IMR-90 (cell line): ENCODE measurements at regions not wholly inside any gene's neighbourhood (a gene's known extent, or its start where the extent isn't known, plus 50 kb on each side); places are given as distances from the start of the nearest gene placed in this dataset.

ENCODE experiments used
- ATAC-seq: fragments of 200-7000 bp; cut with Tn5 transposase; 2 replicates; pipeline ENCODE4 v1.9.1; 2020; ENCODE audit warnings: low read depth, mild to moderate bottlenecking, moderate library complexity
- BruUV-seq: library from RNA; stranded (reverse); fragments of 400-500 nt; replicated peaks from 2 replicates; lab custom pipeline; 2021; lab: Mats Ljungman, UMichigan
- CTCF ChIA-PET: fragments of 300-600 bp; formaldehyde crosslinking; extraction: SDS; loops from one replicate; lab custom pipeline; 2021; ENCODE audit warnings: antibody characterized with exemption; lab: Yijun Ruan, JAX
- POLR2A ChIA-PET: fragments of 300-600 bp; sonication (Branson Sonifier 250); formaldehyde crosslinking; loops from one replicate; lab custom pipeline; 2022; ENCODE audit warnings: antibody characterized with exemption; ENCODE audit not compliant: unreplicated experiment; lab: Charles Lee
- DNase-seq: peaks from one replicate; pipeline ENCODE4 v3.0.0; 2013
- H2AFZ ChIP-seq: replicated peaks from 2 replicates; pipeline ENCODE3; 2013; ENCODE audit warnings: low read length, mild to moderate bottlenecking; ENCODE audit not compliant: poor library complexity
- H2AK5ac ChIP-seq: 2 replicates; pipeline ENCODE4 v1.6.1; 2013; ENCODE audit warnings: low read depth, low read length, inconsistent platforms
- H2AK9ac ChIP-seq: replicated peaks from 2 replicates; pipeline ENCODE3; 2013; ENCODE audit warnings: mild to moderate bottlenecking, low read depth, low read length, moderate library complexity; ENCODE audit not compliant: poor library complexity
- H2BK120ac ChIP-seq: 2 replicates; pipeline ENCODE4 v1.6.1; 2013; ENCODE audit warnings: low read depth, low read length, inconsistent platforms
- H2BK15ac ChIP-seq: 3 replicates; pipeline ENCODE4 v1.6.1; 2013; ENCODE audit warnings: low read depth, low read length, inconsistent platforms
- H2BK20ac ChIP-seq: 2 replicates; pipeline ENCODE4 v1.6.1; 2013; ENCODE audit warnings: low read depth, mild to moderate bottlenecking, inconsistent platforms, low read length, moderate library complexity
- H2BK5ac ChIP-seq: 2 replicates; pipeline ENCODE4 v1.6.1; 2013; ENCODE audit warnings: mild to moderate bottlenecking, low read depth, low read length, inconsistent platforms; ENCODE audit not compliant: poor library complexity, severe bottlenecking
- H3K14ac ChIP-seq: replicated peaks from 2 replicates; pipeline ENCODE4 v1.6.1; 2013; ENCODE audit warnings: low read depth, low read length, inconsistent platforms
- H3K18ac ChIP-seq: 2 replicates; pipeline ENCODE4 v1.6.1; 2013; ENCODE audit warnings: low read depth, low read length, control low read depth
- H3K23ac ChIP-seq: 2 replicates; pipeline ENCODE4 v1.6.1; 2013; ENCODE audit warnings: low read depth, low read length, inconsistent platforms
- H3K27ac ChIP-seq: 2 replicates; pipeline ENCODE4 v1.5.1; 2013; ENCODE audit warnings: mild to moderate bottlenecking, control low read depth, low read length; ENCODE audit not compliant: insufficient read depth
- H3K27me3 ChIP-seq: 2 replicates; pipeline ENCODE4 v1.6.1; 2013; ENCODE audit warnings: low read length; ENCODE audit not compliant: control insufficient read depth, insufficient read depth
- H3K36me3 ChIP-seq: 2 replicates; pipeline ENCODE4 v1.6.1; 2013; ENCODE audit warnings: low read length, mixed read lengths; ENCODE audit not compliant: control insufficient read depth, insufficient read depth
- H3K4ac ChIP-seq: 2 replicates; pipeline ENCODE4 v1.6.1; 2013; ENCODE audit warnings: low read depth, low read length, inconsistent platforms
- H3K4me1 ChIP-seq: 2 replicates; pipeline ENCODE4 v1.6.1; 2013; ENCODE audit warnings: low read length, mixed read lengths; ENCODE audit not compliant: control insufficient read depth, insufficient read depth
- H3K4me2 ChIP-seq: 2 replicates; pipeline ENCODE4 v1.6.1; 2013; ENCODE audit warnings: low read depth, mild to moderate bottlenecking, control low read depth, low read length, moderate library complexity
- H3K4me3 ChIP-seq: 2 replicates; pipeline ENCODE4 v1.5.1; 2013; ENCODE audit warnings: low read depth, mild to moderate bottlenecking, control low read depth, low read length, moderate library complexity; ENCODE audit not compliant: insufficient read depth
- H3K56ac ChIP-seq: 2 replicates; pipeline ENCODE4 v1.6.1; 2013; ENCODE audit warnings: low read length, inconsistent platforms; ENCODE audit not compliant: insufficient read depth; ENCODE audit errors: extremely low read depth
- H3K79me1 ChIP-seq, 2 experiments: 2 replicates each; pipeline ENCODE4 v1.6.1; 2013; ENCODE audit warnings: low read length in 2 of 2, inconsistent platforms in 1 of 2, low read depth in 1 of 2
- H3K9ac ChIP-seq: 2 replicates; pipeline ENCODE4 v1.6.1; 2013; ENCODE audit warnings: low read depth, low read length, control low read depth
- H3K9me1 ChIP-seq: 2 replicates; pipeline ENCODE4 v1.6.1; 2013; ENCODE audit warnings: low read length, inconsistent platforms; ENCODE audit not compliant: insufficient read depth
- H3K9me3 ChIP-seq: 2 replicates; pipeline ENCODE4 v1.6.1; 2013; ENCODE audit warnings: low read length; ENCODE audit not compliant: control insufficient read depth, insufficient read depth
- H4K20me1 ChIP-seq: 2 replicates; pipeline ENCODE4 v1.6.1; 2013; ENCODE audit warnings: low read length, inconsistent platforms; ENCODE audit not compliant: insufficient read depth
- H4K5ac ChIP-seq: 2 replicates; pipeline ENCODE4 v1.6.1; 2013; ENCODE audit warnings: mild to moderate bottlenecking, low read depth, low read length, control low read depth
- H4K8ac ChIP-seq, 2 experiments: 2 replicates each; pipeline ENCODE4 v1.6.1; 2013; ENCODE audit warnings: low read depth in 2 of 2, low read length in 2 of 2, control low read depth in 1 of 2, inconsistent platforms in 1 of 2
- H4K91ac ChIP-seq: 2 replicates; pipeline ENCODE4 v1.6.1; 2013; ENCODE audit warnings: low read depth, low read length, inconsistent platforms; ENCODE audit not compliant: insufficient read depth
- BHLHE40 ChIP-seq: fragments of 150-350 bp; IDR thresholded peaks from 2 replicates; pipeline ENCODE4 v1.6.1; 2016; ENCODE audit warnings: mild to moderate bottlenecking, low read depth, low read length
- CEBPB ChIP-seq: IDR thresholded peaks from 2 replicates; pipeline ENCODE4 v1.6.1; 2012; ENCODE audit warnings: low read depth, low read length, improper control_type of control experiment
- MAFK ChIP-seq: IDR thresholded peaks from 2 replicates; pipeline ENCODE4 v1.6.1; 2012; ENCODE audit warnings: low read depth, low read length, improper control_type of control experiment
- MAZ ChIP-seq: IDR thresholded peaks from 2 replicates; pipeline ENCODE4 v1.6.1; 2012; ENCODE audit warnings: low read depth, mild to moderate bottlenecking, low read length, improper control_type of control experiment, moderate library complexity, borderline replicate concordance
- NFE2L2 ChIP-seq: fragments of 150-350 bp; IDR thresholded peaks from 2 replicates; pipeline ENCODE4 v1.6.1; 2016; ENCODE audit warnings: low read depth, mild to moderate bottlenecking, low read length
- RFX5 ChIP-seq: IDR thresholded peaks from 2 replicates; pipeline ENCODE4 v1.8.0; 2012; ENCODE audit warnings: low read depth, mild to moderate bottlenecking, low read length, moderate library complexity
- USF2 ChIP-seq: fragments of 150-350 bp; IDR thresholded peaks from 2 replicates; pipeline ENCODE4 v1.6.1; 2017; ENCODE audit warnings: mild to moderate bottlenecking, antibody characterized with exemption, low read length, low read depth
- WGBS, 2 experiments: methylation state at CpG; one replicate each; pipeline versions ENCODE4 v1.1.5 to v1.1.7; 2013; ENCODE audit warnings: missing lambda C conversion rate in 2 of 2; ENCODE audit not compliant: insufficient read length in 1 of 2; ENCODE audit errors: extremely low coverage in 2 of 2; 5-methylcytosine and 5-hydroxymethylcytosine counted together
- dilution Hi-C: fragments of 300-500 bp; cut with HindIII; formaldehyde crosslinking; loops from one replicate; pipeline ENCODE4 v1.14.3; 2018; ENCODE audit warnings: low sequenced_read_pairs; ENCODE audit not compliant: unreplicated experiment
- in situ Hi-C: fragments of 300-500 bp; cut with MboI; formaldehyde crosslinking; loops from 3 replicates; pipeline ENCODE4 v1.14.3; 2019; ENCODE audit warnings: low sequenced_read_pairs, inconsistent platforms, mixed read lengths
- intact Hi-C: fragments of 100-400 bp; cut with micrococcal nuclease; formaldehyde crosslinking; loops from 2 replicates; pipeline ENCODE4 v1.10.0; 2022

- Histone ChIP-seq H3K27ac (no peak overlapping the region), H3K14ac (no peak overlapping the region), H2BK15ac (no peak overlapping the region), H3K4ac (no peak overlapping the region), H3K9me1 (no peaks in the 10 kb centered on the region), H3K23ac (no peak overlapping the region), H2AK9ac (no peak overlapping the region), H4K91ac (no peak overlapping the region), H3K56ac (no peak overlapping the region), H2BK20ac (no peak overlapping the region), H3K36me3 (no peaks in the 10 kb centered on the region), H4K5ac (no peak overlapping the region), H4K20me1 (no peaks in the 10 kb centered on the region), H3K9ac (no peak overlapping the region), H3K4me3 (no peak overlapping the region), H3K4me2 (no peak overlapping the region), H3K4me1 (no peaks in the 10 kb centered on the region), H3K18ac (no peak overlapping the region), H4K8ac (no peak overlapping the region), H2BK120ac (no peak overlapping the region), H3K9me3 (no peaks in the 10 kb centered on the region), H3K27me3 (peaks cover 2% of the 10 kb centered on the region; the same call in 1 of the 2 replicates), H2AFZ (no peak overlapping the region), H2BK5ac (no peak overlapping the region), H2AK5ac (no peak overlapping the region), H3K79me1 (no peaks in the 10 kb centered on the region)
- CTCF ChIA-PET, result no interaction called here
- no peak for ATAC-seq
- TF ChIP-seq MAZ, result no peak
- TF ChIP-seq CEBPB, result no peak
- no peak for TF ChIP-seq MAFK
- TF ChIP-seq RFX5, result no peak
- no peak for TF ChIP-seq USF2
- TF ChIP-seq NFE2L2, result no peak
- TF ChIP-seq BHLHE40, result no peak
- dilution Hi-C loops (no loop called here), in situ Hi-C loops (no loop called here), intact Hi-C loops (no loop called here)
- WGBS, 2 experiments, result no CpG with 5 or more reads among the region's 4 CpGs
- POLR2A ChIA-PET, result no interaction called here
- no TSS peak for BruUV-seq
- DNase-seq, result no peak
These were observed 190.1 kb downstream of the FOXO1 start for GRCh38 chr13:40476175-40476958.
